GM10266 (cell line): ENCODE measurements at regions not wholly inside any gene's neighbourhood (a gene's known extent, or its start where the extent isn't known, plus 50 kb on each side); places are given as distances from the start of the nearest gene placed in this dataset.

ENCODE experiments used
- DNase-seq: peaks from one replicate; pipeline ENCODE4 v3.0.0; 2012; ENCODE audit errors: extremely low spot score
- CTCF ChIP-seq: IDR thresholded peaks from 2 replicates; pipeline ENCODE4 v1.5.1; 2012; ENCODE audit warnings: mild to moderate bottlenecking, low read depth; ENCODE audit not compliant: control insufficient read depth, insufficient read depth; ENCODE audit errors: missing control alignments

- DNase-seq: no peak
- TF ChIP-seq CTCF: no peak
These were observed 201.2 kb upstream of the NSMCE3 start for GRCh38 chr15:29470794-29471193.

GRCh38 chr15:29470311-29470710 lies 200.7 kb upstream of the NSMCE3 start:
- no peak for DNase-seq
- no peak for TF ChIP-seq CTCF

GRCh38 chr15:29468899-29469298 lies 199.3 kb upstream of the NSMCE3 start:
- no peak for DNase-seq
- TF ChIP-seq CTCF: no peak

GRCh38 chr15:29467091-29467490 lies 197.5 kb upstream of the NSMCE3 start:
- no peak for DNase-seq
- no peak for TF ChIP-seq CTCF

GRCh38 chr15:29466292-29466691 lies 196.7 kb upstream of the NSMCE3 start:
- no peak for DNase-seq
- no peak for TF ChIP-seq CTCF

GRCh38 chr15:29465816-29466215 lies 196.2 kb upstream of the NSMCE3 start:
- DNase-seq: no peak
- no peak for TF ChIP-seq CTCF

- no peak for TF ChIP-seq CTCF
- DNase-seq: no peak
These were observed 195.6 kb upstream of the NSMCE3 start for GRCh38 chr15:29465196-29465595.
